OCI-LY7 (cell line): ENCODE measurements at regions not wholly inside any gene's neighbourhood (a gene's known extent, or its start where the extent isn't known, plus 50 kb on each side); places are given as distances from the start of the nearest gene placed in this dataset.

Source experiments
- BruUV-seq: library from RNA; stranded (reverse); fragments of 400-500 nt; replicated peaks from 2 replicates; lab custom pipeline; 2021; lab: Mats Ljungman, UMichigan
- CTCF ChIA-PET: fragments of 300-600 bp; sonication (Branson Sonifier 250); formaldehyde crosslinking; loops from one replicate; lab custom pipeline; 2022; ENCODE audit warnings: antibody characterized with exemption; ENCODE audit not compliant: unreplicated experiment; lab: Charles Lee
- POLR2A ChIA-PET: fragments of 300-600 bp; sonication (Branson Sonifier 250); formaldehyde crosslinking; loops from one replicate; lab custom pipeline; 2022; ENCODE audit warnings: antibody characterized with exemption; lab: Charles Lee
- DNase-seq: peaks from one replicate; pipeline ENCODE4 v3.0.0-alpha.2; 2015; ENCODE audit warnings: low spot score
- H2AFZ ChIP-seq: fragments of 200-600 bp; sonication (generic), shearing (Covaris generic); 2 replicates; pipeline ENCODE4 v1.6.1; 2014; ENCODE audit warnings: mild to moderate bottlenecking, antibody characterized with exemption, low read length, moderate library complexity
- H3K27ac ChIP-seq: fragments of 200-600 bp; sonication (generic); 2 replicates; pipeline ENCODE4 v1.5.1; 2014; ENCODE audit warnings: mixed run types, low read depth, mild to moderate bottlenecking, moderate library complexity, low read length, inconsistent platforms; ENCODE audit not compliant: poor library complexity, severe bottlenecking
- H3K36me3 ChIP-seq: fragments of 200-600 bp; sonication (generic); 2 replicates; pipeline ENCODE4 v1.6.1; 2014; ENCODE audit warnings: mild to moderate bottlenecking, antibody characterized with exemption, low read length, moderate library complexity, mixed read lengths; ENCODE audit not compliant: insufficient read depth
- H3K4me1 ChIP-seq: fragments of 200-600 bp; sonication (generic); 2 replicates; pipeline ENCODE4 v1.5.1; 2014; ENCODE audit warnings: mild to moderate bottlenecking, low read length; ENCODE audit not compliant: insufficient read depth, poor library complexity, severe bottlenecking
- H3K4me2 ChIP-seq: fragments of 200-600 bp; sonication (generic); 2 replicates; pipeline ENCODE4 v1.6.1; 2014; ENCODE audit warnings: mild to moderate bottlenecking, low read length
- H3K4me3 ChIP-seq: fragments of 200-600 bp; sonication (generic); 2 replicates; pipeline ENCODE4 v1.5.1; 2014; ENCODE audit warnings: mild to moderate bottlenecking, low read depth, low read length; ENCODE audit not compliant: poor library complexity, severe bottlenecking
- H3K79me2 ChIP-seq: fragments of 200-600 bp; sonication (generic); 2 replicates; pipeline ENCODE4 v1.6.1; 2016; ENCODE audit warnings: low read depth, mild to moderate bottlenecking, low read length, moderate library complexity, mixed read lengths; ENCODE audit not compliant: insufficient read depth
- H3K9me2 ChIP-seq: fragments of 200-600 bp; sonication (generic); 2 replicates; pipeline ENCODE4 v1.6.1; 2016; ENCODE audit warnings: mild to moderate bottlenecking, low read length, mixed read lengths; ENCODE audit not compliant: insufficient read depth
- H3K9me3 ChIP-seq: fragments of 200-600 bp; sonication (generic); 2 replicates; pipeline ENCODE4 v1.6.1; 2014; ENCODE audit warnings: mild to moderate bottlenecking, mixed run types, low read length, mixed read lengths
- H4K20me1 ChIP-seq: fragments of 200-600 bp; sonication (generic); 2 replicates; pipeline ENCODE4 v1.6.1; 2014; ENCODE audit warnings: mild to moderate bottlenecking, antibody characterized with exemption, low read length, moderate library complexity, mixed read lengths; ENCODE audit not compliant: insufficient read depth
- CTCF ChIP-seq: fragments of 200-600 bp; sonication (generic); conservative IDR thresholded peaks from 2 replicates; pipeline ENCODE4 v1.5.1; 2014; ENCODE audit warnings: mild to moderate bottlenecking, antibody characterized with exemption, low read length, moderate library complexity, mixed read lengths
- EZH2phosphoT487 ChIP-seq: fragments of 200-600 bp; sonication (generic); IDR thresholded peaks from 2 replicates; pipeline ENCODE4 v1.6.1; 2018; ENCODE audit warnings: low read depth, borderline replicate concordance, mild to moderate bottlenecking, mixed run types, antibody characterized with exemption, low read length, moderate library complexity, mixed read lengths
- intact Hi-C: fragments of 100-400 bp; cut with micrococcal nuclease; formaldehyde crosslinking; loops from one replicate; pipeline ENCODE4 v1.10.0; 2022; ENCODE audit not compliant: unreplicated experiment

GRCh38 chr12:115223991-115224390 lies 540.0 kb upstream of the TBX3 start:
- no peak for DNase-seq
- Histone ChIP-seq H3K4me3 (no peak overlapping the region), H3K36me3 (no peaks in the 10 kb centered on the region), H2AFZ (no peak overlapping the region), H3K9me3 (no peaks in the 10 kb centered on the region), H3K9me2 (no peaks in the 10 kb centered on the region), H3K79me2 (no peaks in the 10 kb centered on the region), H3K4me2 (no peak overlapping the region), H3K4me1 (no peaks in the 10 kb centered on the region), H4K20me1 (no peaks in the 10 kb centered on the region), H3K27ac (no peak overlapping the region)
- intact Hi-C loops, result no loop called here
- ChIA-PET POLR2A (no interaction called here), CTCF (no interaction called here)
- TF ChIP-seq CTCF (no peak), EZH2phosphoT487 (no peak)
- no TSS peak for BruUV-seq

GRCh38 chr12:115223322-115223721 lies 539.3 kb upstream of the TBX3 start:
- DNase-seq, result no peak
- no peaks in the 10 kb centered on the region for H3K9me3 ChIP-seq
- TF ChIP-seq CTCF (no peak), EZH2phosphoT487 (no peak)
- H3K4me3 ChIP-seq, result no peak overlapping the region
- H3K36me3 ChIP-seq, result no peaks in the 10 kb centered on the region
- intact Hi-C loops, result no loop called here
- no TSS peak for BruUV-seq
- ChIA-PET POLR2A (interaction anchor here (0.6 kb wide), 1 partner anchor 115 kb away, joined by 4 read pairs; no protein-coding TSS in a partner anchor), CTCF (no interaction called here)
- H4K20me1 ChIP-seq, result no peaks in the 10 kb centered on the region
- no peaks in the 10 kb centered on the region for H3K4me1 ChIP-seq
- no peak overlapping the region for H3K27ac ChIP-seq
- H2AFZ ChIP-seq, result no peak overlapping the region
- H3K4me2 ChIP-seq, result no peak overlapping the region
- no peaks in the 10 kb centered on the region for H3K9me2 ChIP-seq
- H3K79me2 ChIP-seq, result no peaks in the 10 kb centered on the region

- no peaks in the 10 kb centered on the region for H3K36me3 ChIP-seq
- no peak for TF ChIP-seq EZH2phosphoT487
- TF ChIP-seq CTCF, result no peak
- no peak for DNase-seq
- H3K4me1 ChIP-seq, result no peaks in the 10 kb centered on the region
- H3K9me3 ChIP-seq, result no peaks in the 10 kb centered on the region
- no peaks in the 10 kb centered on the region for H3K79me2 ChIP-seq
- no peaks in the 10 kb centered on the region for H4K20me1 ChIP-seq
- H3K9me2 ChIP-seq, result no peaks in the 10 kb centered on the region
- BruUV-seq, result no TSS peak
- intact Hi-C loops, result no loop called here
- CTCF ChIA-PET, result no interaction called here
- no peak overlapping the region for H3K4me3 ChIP-seq
- no peak overlapping the region for H3K4me2 ChIP-seq
- no peak overlapping the region for H2AFZ ChIP-seq
- POLR2A ChIA-PET, result no interaction called here
- no peak overlapping the region for H3K27ac ChIP-seq
Measured at GRCh38 chr12:115222220-115222619, 538.2 kb upstream of the TBX3 start.
